ENCODE measurements at regions not wholly inside any gene's neighbourhood (a gene's known extent, or its start where the extent isn't known, plus 50 kb on each side); places are given as distances from the start of the nearest gene placed in this dataset.

- Mint-ChIP-seq H3K36me3 (ENCODE audit: low read depth) (no peaks in the 10 kb centered on the region), H3K27me3 (ENCODE audit: insufficient read depth) (no peaks in the 10 kb centered on the region; the same call in 1 of the 2 replicates), H3K4me3 (no peak overlapping the region), H3K4me1 (ENCODE audit: low read depth) (no peaks in the 10 kb centered on the region), H3K27ac (no peak overlapping the region), H3K9me3 (peaks cover 8% of the 10 kb centered on the region)
- DNase-seq = no peak
- TF ChIP-seq, protein P1, sequence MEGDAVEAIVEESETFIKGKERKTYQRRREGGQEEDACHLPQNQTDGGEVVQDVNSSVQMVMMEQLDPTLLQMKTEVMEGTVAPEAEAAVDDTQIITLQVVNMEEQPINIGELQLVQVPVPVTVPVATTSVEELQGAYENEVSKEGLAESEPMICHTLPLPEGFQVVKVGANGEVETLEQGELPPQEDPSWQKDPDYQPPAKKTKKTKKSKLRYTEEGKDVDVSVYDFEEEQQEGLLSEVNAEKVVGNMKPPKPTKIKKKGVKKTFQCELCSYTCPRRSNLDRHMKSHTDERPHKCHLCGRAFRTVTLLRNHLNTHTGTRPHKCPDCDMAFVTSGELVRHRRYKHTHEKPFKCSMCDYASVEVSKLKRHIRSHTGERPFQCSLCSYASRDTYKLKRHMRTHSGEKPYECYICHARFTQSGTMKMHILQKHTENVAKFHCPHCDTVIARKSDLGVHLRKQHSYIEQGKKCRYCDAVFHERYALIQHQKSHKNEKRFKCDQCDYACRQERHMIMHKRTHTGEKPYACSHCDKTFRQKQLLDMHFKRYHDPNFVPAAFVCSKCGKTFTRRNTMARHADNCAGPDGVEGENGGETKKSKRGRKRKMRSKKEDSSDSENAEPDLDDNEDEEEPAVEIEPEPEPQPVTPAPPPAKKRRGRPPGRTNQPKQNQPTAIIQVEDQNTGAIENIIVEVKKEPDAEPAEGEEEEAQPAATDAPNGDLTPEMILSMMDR (IDR thresholded peaks at IDR 0.05) = no peak
Measured at GRCh38 chr17:53135969-53136368, 686.8 kb upstream of the KIF2B start.

GRCh38 chr17:53134548-53134947 lies 688.2 kb upstream of the KIF2B start:
- TF ChIP-seq, protein P1 (IDR thresholded peaks at IDR 0.05) = no peak
- Mint-ChIP-seq H3K27me3 (ENCODE audit: insufficient read depth) (no peaks in the 10 kb centered on the region; the same call in 1 of the 2 replicates), H3K4me3 (no peak overlapping the region), H3K36me3 (ENCODE audit: low read depth) (no peaks in the 10 kb centered on the region), H3K4me1 (ENCODE audit: low read depth) (no peaks in the 10 kb centered on the region), H3K9me3 (peaks cover 14% of the 10 kb centered on the region), H3K27ac (no peak overlapping the region)
- DNase-seq = no peak

DNA sequence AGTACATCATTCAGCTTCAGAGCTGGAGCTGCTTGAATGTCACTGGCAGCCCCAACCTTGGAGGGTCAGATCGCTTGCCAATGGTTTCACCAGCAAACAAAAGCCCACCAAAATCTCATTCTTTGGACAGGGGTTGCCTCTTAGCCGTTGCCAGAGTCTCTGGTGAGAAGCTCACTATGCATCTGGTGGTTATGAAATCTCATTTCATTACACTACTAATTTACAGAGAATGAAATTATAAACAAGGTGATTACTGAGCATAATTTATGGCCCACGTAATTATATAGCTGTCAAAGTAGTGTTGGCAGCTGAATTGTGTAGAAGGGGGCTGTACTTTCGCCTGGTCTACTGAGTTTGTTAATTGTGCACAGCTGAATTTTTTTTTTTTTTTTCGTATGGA lies 688.9 kb upstream of the KIF2B start:
- TF ChIP-seq, protein P1 (IDR thresholded peaks at IDR 0.05) = no peak
- no peak overlapping the region for H3K4me3 Mint-ChIP-seq
- DNase-seq = no peak
- H3K4me1 Mint-ChIP-seq (ENCODE audit: low read depth) = no peaks in the 10 kb centered on the region
- H3K36me3 Mint-ChIP-seq (ENCODE audit: low read depth) = no peaks in the 10 kb centered on the region
- peaks cover 14% of the 10 kb centered on the region for H3K9me3 Mint-ChIP-seq
- H3K27me3 Mint-ChIP-seq (ENCODE audit: insufficient read depth) = no peaks in the 10 kb centered on the region; the same call in 1 of the 2 replicates
- H3K27ac Mint-ChIP-seq = no peak overlapping the region

- H3K4me3 Mint-ChIP-seq = no peak overlapping the region
- peaks cover 14% of the 10 kb centered on the region; the same call in 1 of the 2 replicates for H3K9me3 Mint-ChIP-seq
- H3K27ac Mint-ChIP-seq = no peak overlapping the region
- H3K4me1 Mint-ChIP-seq (ENCODE audit: low read depth) = no peaks in the 10 kb centered on the region
- DNase-seq = no peak
- TF ChIP-seq, protein P1 (IDR thresholded peaks at IDR 0.05) = no peak
- no peaks in the 10 kb centered on the region for H3K27me3 Mint-ChIP-seq (ENCODE audit: insufficient read depth)
- H3K36me3 Mint-ChIP-seq (ENCODE audit: low read depth) = no peaks in the 10 kb centered on the region
Measured at GRCh38 chr17:53129863-53130262, 692.9 kb upstream of the KIF2B start.

GRCh38 chr17:53127331-53127730 lies 695.4 kb upstream of the KIF2B start:
- no peaks in the 10 kb centered on the region for H3K36me3 Mint-ChIP-seq (ENCODE audit: low read depth)
- no peak for DNase-seq
- H3K4me3 Mint-ChIP-seq = no peak overlapping the region
- no peak overlapping the region for H3K27ac Mint-ChIP-seq
- H3K9me3 Mint-ChIP-seq = peaks cover 21% of the 10 kb centered on the region; the same call in 1 of the 2 replicates
- no peaks in the 10 kb centered on the region for H3K27me3 Mint-ChIP-seq (ENCODE audit: insufficient read depth)
- TF ChIP-seq, protein P1 (IDR thresholded peaks at IDR 0.05) = no peak
- H3K4me1 Mint-ChIP-seq (ENCODE audit: low read depth) = no peaks in the 10 kb centered on the region

DNA sequence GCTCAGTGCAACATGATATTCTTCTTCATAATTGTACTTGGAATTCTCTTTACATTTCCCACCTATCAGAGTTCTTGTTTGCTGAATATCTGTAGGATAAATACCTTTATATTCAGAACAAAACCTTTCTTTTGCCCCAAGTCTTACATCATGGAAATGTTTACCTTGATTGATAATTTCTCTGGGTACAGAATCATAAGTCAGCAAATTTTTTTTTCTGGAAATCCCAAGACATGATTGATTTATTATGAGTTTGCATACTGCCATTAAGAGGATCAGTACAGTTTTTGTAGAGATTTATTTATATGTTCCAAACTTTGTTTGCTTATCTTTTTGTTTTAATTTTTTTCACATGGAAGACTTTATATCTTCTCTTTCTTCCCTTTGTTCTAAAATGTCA lies 699.8 kb upstream of the KIF2B start:
- no peaks in the 10 kb centered on the region for H3K27me3 Mint-ChIP-seq (ENCODE audit: insufficient read depth)

More for the DNA sequence above, 699.8 kb upstream of the KIF2B start:
- Mint-ChIP-seq H3K9me3 (peaks cover 12% of the 10 kb centered on the region; the same call in 1 of the 2 replicates), H3K4me1 (ENCODE audit: low read depth) (no peaks in the 10 kb centered on the region), H3K4me3 (no peak overlapping the region), H3K36me3 (ENCODE audit: low read depth) (no peaks in the 10 kb centered on the region; the same call in 1 of the 2 replicates), H3K27ac (no peak overlapping the region)
- DNase-seq = no peak
- TF ChIP-seq, protein P1 (IDR thresholded peaks at IDR 0.05) = no peak
